IMR-90 (cell line): ENCODE measurements at regions not wholly inside any gene's neighbourhood (a gene's known extent, or its start where the extent isn't known, plus 50 kb on each side); places are given as distances from the start of the nearest gene placed in this dataset.

Experiments used
- POLR2A ChIP-seq: IDR thresholded peaks from 2 replicates; pipeline ENCODE4 v1.6.1; 2012; ENCODE audit warnings: mild to moderate bottlenecking, low read depth, low read length
- RAD21 ChIP-seq: IDR thresholded peaks from 2 replicates; pipeline ENCODE4 v1.6.1; 2012; ENCODE audit warnings: low read length, improper control_type of control experiment
- RCOR1 ChIP-seq: IDR thresholded peaks from 2 replicates; pipeline ENCODE4 v1.6.1; 2012; ENCODE audit warnings: mild to moderate bottlenecking, low read length, improper control_type of control experiment; ENCODE audit not compliant: insufficient replicate concordance
- RFX5 ChIP-seq: IDR thresholded peaks from 2 replicates; pipeline ENCODE4 v1.8.0; 2012; ENCODE audit warnings: low read depth, mild to moderate bottlenecking, low read length, moderate library complexity
- TF ChIP-seq, protein P1 (sequence below): conservative IDR thresholded peaks from 2 replicates; pipeline ENCODE4 v1.5.1; 2012; ENCODE audit warnings: mild to moderate bottlenecking, low read depth, low read length, improper control_type of control experiment

DNA sequence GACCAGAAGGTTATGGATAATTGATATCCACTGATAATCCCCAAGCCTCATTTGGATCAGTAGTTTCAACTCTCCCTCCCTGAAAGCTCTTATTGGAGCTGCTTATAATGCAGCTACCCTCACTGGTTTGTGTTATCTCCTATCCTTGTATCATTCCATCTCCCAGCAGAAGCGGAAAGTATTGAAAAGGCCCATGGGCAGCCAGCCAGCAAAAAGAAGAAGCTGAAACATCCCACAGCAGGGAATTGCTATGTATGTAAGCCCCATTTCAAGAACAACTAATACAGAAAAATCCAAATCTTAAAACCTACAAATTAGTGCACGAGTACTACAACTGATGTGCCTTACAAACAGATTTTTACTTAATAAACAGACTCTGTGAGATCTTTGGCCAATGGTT is 269.0 kb upstream of the ECI2 start:
- TF ChIP-seq, protein P1, sequence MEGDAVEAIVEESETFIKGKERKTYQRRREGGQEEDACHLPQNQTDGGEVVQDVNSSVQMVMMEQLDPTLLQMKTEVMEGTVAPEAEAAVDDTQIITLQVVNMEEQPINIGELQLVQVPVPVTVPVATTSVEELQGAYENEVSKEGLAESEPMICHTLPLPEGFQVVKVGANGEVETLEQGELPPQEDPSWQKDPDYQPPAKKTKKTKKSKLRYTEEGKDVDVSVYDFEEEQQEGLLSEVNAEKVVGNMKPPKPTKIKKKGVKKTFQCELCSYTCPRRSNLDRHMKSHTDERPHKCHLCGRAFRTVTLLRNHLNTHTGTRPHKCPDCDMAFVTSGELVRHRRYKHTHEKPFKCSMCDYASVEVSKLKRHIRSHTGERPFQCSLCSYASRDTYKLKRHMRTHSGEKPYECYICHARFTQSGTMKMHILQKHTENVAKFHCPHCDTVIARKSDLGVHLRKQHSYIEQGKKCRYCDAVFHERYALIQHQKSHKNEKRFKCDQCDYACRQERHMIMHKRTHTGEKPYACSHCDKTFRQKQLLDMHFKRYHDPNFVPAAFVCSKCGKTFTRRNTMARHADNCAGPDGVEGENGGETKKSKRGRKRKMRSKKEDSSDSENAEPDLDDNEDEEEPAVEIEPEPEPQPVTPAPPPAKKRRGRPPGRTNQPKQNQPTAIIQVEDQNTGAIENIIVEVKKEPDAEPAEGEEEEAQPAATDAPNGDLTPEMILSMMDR: no peak
- TF ChIP-seq RCOR1 (no peak), RAD21 (no peak), POLR2A (no peak), RFX5 (no peak)
